K562 (cell line): ENCODE measurements at regions not wholly inside any gene's neighbourhood (a gene's known extent, or its start where the extent isn't known, plus 50 kb on each side); places are given as distances from the start of the nearest gene placed in this dataset.

Experiments
- ATAC-seq: fragments of 200-7000 bp; cut with Tn5 transposase; 3 replicates; pipeline ENCODE4 v1.9.1; 2020; ENCODE audit warnings: moderate library complexity
- BruUV-seq: library from RNA; stranded (reverse); fragments of 400-500 nt; replicated peaks from 2 replicates; lab custom pipeline; 2021; lab: Mats Ljungman, UMichigan
- CTCF ChIA-PET: fragments of 300-600 bp; formaldehyde crosslinking; extraction: SDS; loops from one replicate; lab custom pipeline; 2021; ENCODE audit warnings: low intra/inter-chr PET ratio; lab: Yijun Ruan, JAX
- POLR2A ChIA-PET: fragments of 300-600, 350-650 bp; sonication (Branson Sonifier 250); formaldehyde crosslinking; extraction: SDS; loops from one replicate; lab custom pipeline; 2021; ENCODE audit warnings: antibody characterized with exemption, inconsistent platforms; lab: Yijun Ruan, JAX
- DNase-seq, 4 experiments: peaks; one replicate each; pipeline versions ENCODE4 v3.0.0 to v3.0.0-alpha.2; 2011 to 2018; ENCODE audit warnings: low spot score in 3 of 4, mixed read lengths in 3 of 4; ENCODE audit errors: extremely low read depth in 1 of 4
- FAIRE-seq: peaks from 2 replicates; lab custom pipeline; 2011; peaks lifted over from hg19 to GRCh38; lab: Jason Lieb, UNC
- H2AFZ ChIP-seq: 2 replicates; pipeline ENCODE4 v1.6.0; 2011; ENCODE audit warnings: low read depth, low read length, control low read depth, inconsistent platforms
- H3K27ac ChIP-seq: fragments of 200-600 bp; 3 replicates; pipeline ENCODE4 v1.8.0; 2011; ENCODE audit warnings: low read depth, mild to moderate bottlenecking, control low read depth, inconsistent platforms, low read length, moderate library complexity, mixed read lengths; ENCODE audit errors: extremely low read depth
- H3K27me3 ChIP-seq, 2 experiments: fragments of 300-600 bp in 1 of 2; 2 replicates in 1 of 2; 3 replicates in 1 of 2; pipeline versions ENCODE4 v1.6.0 to v1.8.0; 2011; ENCODE audit warnings: inconsistent platforms in 2 of 2, low read length in 2 of 2, mild to moderate bottlenecking in 1 of 2, mixed read lengths in 1 of 2, moderate library complexity in 1 of 2; ENCODE audit not compliant: control insufficient read depth in 2 of 2, insufficient read depth in 2 of 2
- H3K36me3 ChIP-seq: fragments of 300-600 bp; 3 replicates; pipeline ENCODE4 v1.8.0; 2011; ENCODE audit warnings: mild to moderate bottlenecking, low read length, inconsistent platforms; ENCODE audit not compliant: control insufficient read depth, insufficient read depth
- H3K4me1 ChIP-seq, 2 experiments: fragments of 200-600 bp in 1 of 2; replicated peaks in 1 of 2; 2 replicates in 1 of 2; 3 replicates in 1 of 2; pipeline versions ENCODE4 v1.5.1 to v1.8.0; 2011; ENCODE audit warnings: inconsistent platforms in 2 of 2, low read length in 2 of 2, mild to moderate bottlenecking in 1 of 2, mixed read lengths in 1 of 2, moderate library complexity in 1 of 2; ENCODE audit not compliant: control insufficient read depth in 2 of 2, insufficient read depth in 2 of 2
- H3K4me2 ChIP-seq: 2 replicates; pipeline ENCODE4 v1.6.1; 2011; ENCODE audit warnings: low read length, control low read depth, inconsistent platforms, mixed read lengths; ENCODE audit not compliant: insufficient read depth
- H3K4me3 ChIP-seq: fragments of 200-600 bp; sonication (generic), shearing (Covaris generic); 2 replicates; pipeline ENCODE4 v1.5.1; 2016; ENCODE audit warnings: control low read depth, inconsistent platforms
- H3K79me2 ChIP-seq: fragments of 200-600 bp; 3 replicates; pipeline ENCODE4 v1.8.0; 2011; ENCODE audit warnings: low read length, inconsistent platforms; ENCODE audit not compliant: control insufficient read depth, insufficient read depth
- H3K9ac ChIP-seq, 2 experiments: 2 replicates each; pipeline versions ENCODE4 v1.6.0 to v1.6.1; 2011; ENCODE audit warnings: low read depth in 2 of 2, low read length in 2 of 2, control low read depth in 1 of 2, inconsistent platforms in 1 of 2, mild to moderate bottlenecking in 1 of 2, mixed read lengths in 1 of 2; ENCODE audit not compliant: insufficient read depth in 1 of 2
- H3K9me1 ChIP-seq: one replicate; pipeline ENCODE4 v1.6.0; 2011; ENCODE audit warnings: inconsistent platforms, mild to moderate bottlenecking, low read length, moderate library complexity; ENCODE audit not compliant: control insufficient read depth, insufficient read depth
- H3K9me3 ChIP-seq: replicated peaks from 2 replicates; pipeline ENCODE4 v1.5.1; 2011; ENCODE audit warnings: low read depth, low read length, inconsistent platforms; ENCODE audit not compliant: control insufficient read depth, insufficient read depth
- H4K20me1 ChIP-seq: replicated peaks from 2 replicates; pipeline ENCODE4 v1.6.1; 2011; ENCODE audit warnings: low read length, inconsistent platforms, mixed read lengths; ENCODE audit not compliant: control insufficient read depth, insufficient read depth
- CBX3 ChIP-seq, 2 experiments: IDR thresholded peaks; 1 replicate in 1 of 2; 2 replicates in 1 of 2; pipeline ENCODE4 v1.6.1; 2012; ENCODE audit warnings: inconsistent platforms in 2 of 2, low read length in 2 of 2, borderline replicate concordance in 1 of 2, control low read depth in 1 of 2
- FOXA3 ChIP-seq, 2 experiments: fragments of 450-650 bp in 1 of 2; sonication (generic) in 1 of 2; formaldehyde crosslinking; IDR thresholded peaks in 1 of 2; conservative IDR thresholded peaks in 1 of 2; 2 replicates each; pipeline versions ENCODE4 v1.4.0 to v1.8.0; 2020 to 2022; ENCODE audit warnings: mild to moderate bottlenecking in 2 of 2, missing genetic modification reagents in 1 of 2
- MCM3 ChIP-seq: fragments of 450-650 bp; IDR thresholded peaks from 2 replicates; pipeline ENCODE4 v1.6.1; 2016
- NCOA6 ChIP-seq: fragments of 450-650 bp; IDR thresholded peaks from 2 replicates; pipeline ENCODE4 v1.6.1; 2017; ENCODE audit warnings: mild to moderate bottlenecking
- SMARCE1 ChIP-seq: fragments of 450-650 bp; IDR thresholded peaks from 2 replicates; pipeline ENCODE4 v1.7.1; 2016; ENCODE audit warnings: mild to moderate bottlenecking
- ZC3H4 ChIP-seq: sonication (generic); formaldehyde crosslinking; IDR thresholded peaks from 2 replicates; pipeline ENCODE4 v1.9.0; 2021; ENCODE audit warnings: missing genetic modification reagents, borderline replicate concordance
- ZNF217 ChIP-seq: sonication (generic); formaldehyde crosslinking; IDR thresholded peaks from 2 replicates; pipeline ENCODE4 v1.8.0; 2022; ENCODE audit warnings: mild to moderate bottlenecking, missing genetic modification reagents
- WGBS: fragments of 100-300 bp; shearing (Covaris generic); methylation state at CpG from one replicate; pipeline ENCODE4 v1.1.6; 2016; ENCODE audit warnings: low coverage, mixed read lengths; ENCODE audit not compliant: insufficient coverage; ENCODE audit errors: missing lambda C conversion rate; 5-methylcytosine and 5-hydroxymethylcytosine counted together
- in situ Hi-C: fragments of 300-500 bp; cut with MboI; formaldehyde crosslinking; loops from 4 replicates; pipeline ENCODE4 v1.15.0; 2018; ENCODE audit warnings: inconsistent platforms, mixed read lengths
- intact Hi-C: fragments of 100-400 bp; cut with micrococcal nuclease; formaldehyde crosslinking; loops from 2 replicates; pipeline ENCODE4 v1.14.2; 2022
- TF ChIP-seq, protein P1 (sequence below): sonication (generic); formaldehyde crosslinking; IDR thresholded peaks from 2 replicates; pipeline ENCODE4 v1.8.1; 2023; ENCODE audit warnings: missing genetic modification reagents, mild to moderate bottlenecking, borderline replicate concordance
- TF ChIP-seq, protein P2 (sequence below): fragments of 450-650 bp; formaldehyde crosslinking; conservative IDR thresholded peaks from 2 replicates; pipeline ENCODE4 v1.4.0; 2022; ENCODE audit warnings: mild to moderate bottlenecking, missing genetic modification characterization

DNA sequence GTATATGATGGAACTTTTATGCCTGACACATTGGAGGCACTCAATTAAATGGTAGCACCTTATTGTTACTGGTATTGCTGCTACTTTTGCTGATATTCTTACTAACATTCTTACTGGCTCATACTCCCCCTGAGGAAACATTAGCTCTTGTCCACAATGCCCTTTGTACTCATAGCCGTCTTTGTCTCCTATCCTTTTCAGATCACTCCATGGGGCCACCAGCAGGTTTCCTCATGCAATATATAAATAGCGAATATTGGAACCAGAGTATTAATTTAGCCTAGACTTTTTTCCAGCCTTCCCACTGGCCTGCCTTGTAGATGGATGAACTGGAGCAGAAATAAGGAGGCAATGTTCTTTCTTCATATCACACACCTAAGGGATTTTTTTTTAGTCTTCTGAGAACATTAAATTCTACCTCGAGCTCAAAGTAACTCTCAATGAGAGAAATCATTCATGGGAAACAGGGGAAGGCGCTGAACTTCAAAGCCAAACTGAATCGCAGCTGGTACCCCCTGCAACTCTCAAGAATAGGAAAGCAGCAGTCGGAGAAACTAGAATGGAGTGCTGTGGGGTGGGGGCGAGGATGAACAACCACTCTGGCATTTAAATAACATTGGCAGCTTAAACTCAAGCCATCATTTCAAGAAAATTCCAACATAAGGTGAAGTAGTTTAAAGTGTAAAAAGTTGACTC, 300.3 kb downstream of the TAFA4 start:
- Histone ChIP-seq H3K4me3 (no peak overlapping the region), H3K36me3 (no peaks in the 10 kb centered on the region), H3K9ac (no peak overlapping the region), H3K79me2 (no peaks in the 10 kb centered on the region), H2AFZ (no peak overlapping the region), H4K20me1 (no peaks in the 10 kb centered on the region), H3K9me3 (no peaks in the 10 kb centered on the region), H3K9me1 (no peaks in the 10 kb centered on the region), H3K27ac (no peak overlapping the region), H3K4me1 (no peaks in the 10 kb centered on the region), H3K4me2 (no peak overlapping the region), H3K27me3 (no peaks in the 10 kb centered on the region)
- ChIA-PET POLR2A (no interaction called here), CTCF (no interaction called here)
- ATAC-seq (no peak), DNase-seq (no peak), FAIRE-seq (no peak)
- in situ Hi-C loops = no loop called here
- intact Hi-C loops = no loop called here
- no TSS peak for BruUV-seq
- 0% methylated on average over 7 of the region's 7 CpGs for WGBS
- TF ChIP-seq, protein P1, sequence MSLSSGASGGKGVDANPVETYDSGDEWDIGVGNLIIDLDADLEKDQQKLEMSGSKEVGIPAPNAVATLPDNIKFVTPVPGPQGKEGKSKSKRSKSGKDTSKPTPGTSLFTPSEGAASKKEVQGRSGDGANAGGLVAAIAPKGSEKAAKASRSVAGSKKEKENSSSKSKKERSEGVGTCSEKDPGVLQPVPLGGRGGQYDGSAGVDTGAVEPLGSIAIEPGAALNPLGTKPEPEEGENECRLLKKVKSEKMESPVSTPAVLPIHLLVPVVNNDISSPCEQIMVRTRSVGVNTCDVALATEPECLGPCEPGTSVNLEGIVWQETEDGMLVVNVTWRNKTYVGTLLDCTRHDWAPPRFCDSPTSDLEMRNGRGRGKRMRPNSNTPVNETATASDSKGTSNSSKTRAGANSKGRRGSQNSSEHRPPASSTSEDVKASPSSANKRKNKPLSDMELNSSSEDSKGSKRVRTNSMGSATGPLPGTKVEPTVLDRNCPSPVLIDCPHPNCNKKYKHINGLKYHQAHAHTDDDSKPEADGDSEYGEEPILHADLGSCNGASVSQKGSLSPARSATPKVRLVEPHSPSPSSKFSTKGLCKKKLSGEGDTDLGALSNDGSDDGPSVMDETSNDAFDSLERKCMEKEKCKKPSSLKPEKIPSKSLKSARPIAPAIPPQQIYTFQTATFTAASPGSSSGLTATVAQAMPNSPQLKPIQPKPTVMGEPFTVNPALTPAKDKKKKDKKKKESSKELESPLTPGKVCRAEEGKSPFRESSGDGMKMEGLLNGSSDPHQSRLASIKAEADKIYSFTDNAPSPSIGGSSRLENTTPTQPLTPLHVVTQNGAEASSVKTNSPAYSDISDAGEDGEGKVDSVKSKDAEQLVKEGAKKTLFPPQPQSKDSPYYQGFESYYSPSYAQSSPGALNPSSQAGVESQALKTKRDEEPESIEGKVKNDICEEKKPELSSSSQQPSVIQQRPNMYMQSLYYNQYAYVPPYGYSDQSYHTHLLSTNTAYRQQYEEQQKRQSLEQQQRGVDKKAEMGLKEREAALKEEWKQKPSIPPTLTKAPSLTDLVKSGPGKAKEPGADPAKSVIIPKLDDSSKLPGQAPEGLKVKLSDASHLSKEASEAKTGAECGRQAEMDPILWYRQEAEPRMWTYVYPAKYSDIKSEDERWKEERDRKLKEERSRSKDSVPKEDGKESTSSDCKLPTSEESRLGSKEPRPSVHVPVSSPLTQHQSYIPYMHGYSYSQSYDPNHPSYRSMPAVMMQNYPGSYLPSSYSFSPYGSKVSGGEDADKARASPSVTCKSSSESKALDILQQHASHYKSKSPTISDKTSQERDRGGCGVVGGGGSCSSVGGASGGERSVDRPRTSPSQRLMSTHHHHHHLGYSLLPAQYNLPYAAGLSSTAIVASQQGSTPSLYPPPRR = no peak
- TF ChIP-seq SMARCE1 (no peak), CBX3 (IDR thresholded peaks at IDR 0.05; ENCODE audit: borderline replicate concordance in 1 of 2, low read length in 2 of 2) (no peak), MCM3 (no peak), NCOA6 (no peak), ZC3H4 (CRISPR knock-in tag) (no peak), ZNF217 (CRISPR knock-in tag) (no peak), FOXA3 (CRISPR knock-in tag; conservative IDR thresholded peaks at IDR 0.05 in 1 of 2, IDR thresholded peaks at IDR 0.05 in 1 of 2) (no peak)
- TF ChIP-seq, protein P2, sequence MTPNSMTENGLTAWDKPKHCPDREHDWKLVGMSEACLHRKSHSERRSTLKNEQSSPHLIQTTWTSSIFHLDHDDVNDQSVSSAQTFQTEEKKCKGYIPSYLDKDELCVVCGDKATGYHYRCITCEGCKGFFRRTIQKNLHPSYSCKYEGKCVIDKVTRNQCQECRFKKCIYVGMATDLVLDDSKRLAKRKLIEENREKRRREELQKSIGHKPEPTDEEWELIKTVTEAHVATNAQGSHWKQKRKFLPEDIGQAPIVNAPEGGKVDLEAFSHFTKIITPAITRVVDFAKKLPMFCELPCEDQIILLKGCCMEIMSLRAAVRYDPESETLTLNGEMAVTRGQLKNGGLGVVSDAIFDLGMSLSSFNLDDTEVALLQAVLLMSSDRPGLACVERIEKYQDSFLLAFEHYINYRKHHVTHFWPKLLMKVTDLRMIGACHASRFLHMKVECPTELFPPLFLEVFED (CRISPR knock-in tag) = no peak
- TF ChIP-seq, all 486 proteins: peak for 0
